Hematopoietic multipotent progenitor cell treated with erythropoietin and hydrocortisone succinate and interleukin-3 and kit ligand, for 6 days (in vitro differentiated cells): ENCODE measurements at regions not wholly inside any gene's neighbourhood (a gene's known extent, or its start where the extent isn't known, plus 50 kb on each side); places are given as distances from the start of the nearest gene placed in this dataset.

Experiments used
- DNase-seq: peaks from one replicate; pipeline ENCODE4 v3.0.0-alpha.2; 2015

DNA sequence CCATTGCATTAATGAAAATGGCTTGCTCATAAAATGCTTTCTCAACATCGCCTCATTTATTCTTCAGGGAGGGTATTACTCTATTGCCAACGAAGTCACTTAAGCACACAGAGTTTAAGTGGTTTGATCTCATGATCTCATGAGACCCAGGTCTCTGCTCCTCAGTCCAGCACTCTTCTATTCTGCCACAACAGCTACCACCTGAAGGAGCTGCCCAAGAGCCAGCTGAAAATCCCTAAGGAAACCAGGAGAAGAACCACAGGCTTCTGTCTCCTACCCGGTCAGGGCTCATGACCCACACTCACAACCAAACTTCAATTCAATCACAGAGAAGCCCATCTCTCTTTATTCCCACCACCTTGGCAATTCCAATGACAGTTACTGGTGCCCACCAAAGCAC lies 85.5 kb upstream of the GPM6B start:
- DNase-seq: no peak

- DNase-seq: no peak
Measured at GRCh38 chrX:13901354-13901753, 84.5 kb upstream of the GPM6B start.

GRCh38 chrX:13900351-13900750 lies 83.5 kb upstream of the GPM6B start:
- no peak for DNase-seq

DNA sequence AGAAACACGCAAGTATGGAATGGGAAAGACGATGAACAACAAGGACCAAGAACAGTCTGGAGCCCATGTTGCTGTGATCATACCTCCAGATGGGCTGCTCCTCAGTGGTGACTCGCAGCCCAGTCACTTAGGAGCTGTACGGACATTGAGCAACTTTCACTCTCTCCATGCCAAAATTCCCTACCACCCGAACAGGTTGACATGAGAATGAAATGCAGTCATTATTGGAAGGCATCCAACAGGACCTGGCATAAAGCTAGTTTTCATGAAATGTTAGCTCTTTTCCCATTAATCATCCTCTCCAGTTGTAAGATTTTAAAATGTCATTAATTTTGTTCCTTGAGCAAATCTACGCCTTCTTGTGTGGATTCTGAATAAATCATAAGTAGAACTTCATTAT lies 82.7 kb upstream of the GPM6B start:
- no peak for DNase-seq

DNA sequence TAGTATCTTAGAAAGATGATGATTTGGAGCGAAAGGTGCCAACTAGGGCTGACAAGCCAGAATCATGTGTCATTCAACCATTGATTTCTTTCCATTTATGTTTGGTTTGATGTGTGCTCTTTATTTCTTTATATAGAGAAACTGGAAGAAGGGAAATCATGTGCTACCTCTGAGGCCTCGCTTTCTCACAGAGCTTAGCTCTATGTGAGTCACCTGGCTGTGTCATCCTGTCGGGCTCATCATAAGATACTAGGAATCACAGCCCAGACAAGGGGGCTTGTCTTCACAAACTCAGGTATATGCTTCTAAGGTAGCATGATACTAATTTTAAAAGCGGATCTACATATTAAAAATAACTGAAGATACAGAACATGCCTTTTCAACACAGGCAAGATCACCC lies 81.7 kb upstream of the GPM6B start:
- DNase-seq: no peak

GRCh38 chrX:13898083-13898482 lies 81.2 kb upstream of the GPM6B start:
- peak; percentile 16 for DNase-seq

DNA sequence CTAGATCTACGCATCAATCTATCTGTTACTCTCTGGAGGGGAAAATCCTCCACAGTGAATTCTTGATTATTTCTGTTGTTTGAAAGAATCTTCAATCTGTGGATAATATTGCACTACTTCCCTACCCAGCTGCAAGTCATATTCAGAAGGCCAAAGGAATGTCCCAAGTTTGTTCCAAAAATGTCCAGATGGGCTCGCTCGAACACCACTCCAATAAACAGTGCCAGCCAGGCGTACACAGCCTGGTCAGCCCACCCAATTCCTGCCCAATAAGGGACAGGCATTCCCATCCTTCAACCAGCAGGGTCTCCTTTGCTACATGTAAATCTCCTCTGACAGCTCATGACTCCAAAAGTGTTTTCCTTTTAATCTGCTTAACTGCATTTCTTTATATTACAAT lies 80.7 kb upstream of the GPM6B start:
- no peak for DNase-seq

DNA sequence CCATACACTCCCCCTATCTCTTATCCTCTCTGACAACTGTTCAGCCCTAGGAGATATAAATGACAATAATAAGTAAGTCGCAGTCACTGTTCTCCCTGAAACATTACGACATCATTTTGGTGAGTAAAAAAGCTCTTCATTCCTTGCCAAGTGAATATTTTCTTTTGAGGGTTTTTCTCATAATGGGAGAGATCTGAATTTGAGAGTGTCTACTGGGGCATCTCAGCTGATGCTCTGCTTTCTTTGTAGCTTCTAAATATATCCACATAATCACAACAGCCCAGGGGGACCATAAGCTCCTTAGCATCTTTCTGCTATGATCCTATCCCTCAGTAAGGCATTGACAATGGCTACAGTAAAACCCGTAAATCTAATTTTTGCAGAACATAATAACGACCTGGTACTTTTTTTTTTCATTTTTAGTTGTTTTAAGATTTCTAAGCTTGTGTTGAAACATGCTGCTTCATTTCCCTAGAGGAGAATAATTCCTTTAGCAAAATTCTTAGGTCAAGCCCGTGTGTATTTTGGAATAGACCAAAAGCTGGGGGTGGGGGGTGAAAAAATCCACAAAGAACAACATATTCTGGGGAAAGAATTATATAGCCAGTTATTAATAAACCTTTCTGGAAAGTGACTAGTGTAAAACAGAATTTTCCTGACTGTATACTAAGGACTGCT lies 78.1 kb upstream of the GPM6B start:
- no peak for DNase-seq

DNA sequence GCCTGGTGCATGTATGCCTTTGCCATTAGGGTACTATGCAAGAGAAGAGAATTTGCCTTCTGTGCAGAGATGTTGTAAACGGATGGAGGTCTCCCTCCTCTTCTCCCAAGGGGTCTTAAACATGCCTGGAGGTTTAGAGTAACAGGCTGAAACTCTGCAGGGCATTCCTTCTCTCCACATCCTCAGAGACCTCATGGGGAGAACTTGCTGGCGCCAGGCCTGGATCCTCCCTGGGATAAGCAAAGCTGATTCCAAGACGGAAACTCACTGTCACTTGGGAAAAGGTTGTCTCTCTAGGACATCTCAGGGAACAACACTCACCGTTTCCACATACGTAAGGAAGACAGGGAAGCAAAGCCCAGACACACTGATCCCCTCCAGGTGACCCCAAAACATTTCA lies 76.9 kb upstream of the GPM6B start:
- DNase-seq: no peak

DNA sequence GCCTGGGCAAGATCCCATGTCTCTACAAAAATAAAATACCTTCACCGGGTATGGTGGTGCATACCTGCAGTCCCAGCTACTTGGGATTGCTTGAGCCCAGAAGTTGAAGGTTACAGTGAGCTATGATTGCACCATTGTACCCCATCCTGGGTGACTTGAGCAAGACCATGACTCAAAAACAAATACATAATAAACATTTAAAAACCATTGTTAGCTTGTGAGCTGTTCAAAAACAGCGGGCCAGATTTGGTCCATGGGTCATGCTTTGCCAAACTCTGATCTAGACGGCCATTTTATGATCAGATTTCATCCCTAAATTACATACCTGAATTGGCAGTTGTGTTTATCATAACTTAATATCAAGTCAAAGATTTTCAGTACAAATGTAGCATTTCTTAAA lies 76.0 kb upstream of the GPM6B start:
- no peak for DNase-seq

GRCh38 chrX:13891377-13892140 lies 74.7 kb upstream of the GPM6B start:
- DNase-seq: no peak

DNA sequence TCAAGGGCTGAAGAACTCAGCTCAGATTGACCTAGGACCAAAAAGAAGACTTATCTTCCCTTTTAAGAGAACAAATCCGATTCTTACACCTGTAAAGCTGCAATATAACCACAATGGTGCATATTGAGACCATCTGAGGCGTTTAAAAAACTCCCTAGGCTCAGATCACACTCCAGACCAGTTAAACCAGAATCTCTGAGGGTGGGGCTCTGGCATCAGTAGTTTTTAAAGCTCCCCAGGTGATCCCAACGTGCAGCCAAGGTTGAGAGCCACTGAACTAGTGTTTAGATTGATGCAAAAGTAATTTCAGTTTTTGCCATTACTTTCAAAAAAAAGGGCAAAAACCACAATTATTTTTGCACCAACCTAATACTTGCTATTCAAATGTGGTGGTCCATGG lies 73.9 kb upstream of the GPM6B start:
- DNase-seq: no peak

- no peak for DNase-seq
Measured at GRCh38 chrX:13888284-13888683, 71.4 kb upstream of the GPM6B start.

DNA sequence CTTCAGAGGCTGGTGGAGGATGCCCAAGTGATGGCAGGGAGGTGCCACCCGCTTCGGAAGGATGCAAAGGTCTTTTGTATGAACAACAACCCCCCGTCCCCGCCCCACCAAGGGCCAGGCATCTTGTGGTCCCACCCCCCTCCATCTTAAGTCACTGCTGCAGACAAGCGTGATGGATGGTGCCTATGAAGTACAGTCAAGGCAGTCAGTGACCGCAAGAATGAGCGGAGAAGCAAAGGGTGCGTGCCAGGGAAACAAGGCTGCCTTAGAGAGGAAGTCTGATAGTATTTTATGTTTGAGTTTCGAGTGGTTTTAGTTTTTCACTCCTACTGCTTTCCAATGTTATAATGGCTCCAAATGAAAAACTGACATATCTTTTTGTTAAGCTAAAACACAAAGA lies 68.7 kb upstream of the GPM6B start:
- DNase-seq: no peak

GRCh38 chrX:13876652-13877051 lies 59.8 kb upstream of the GPM6B start:
- no peak for DNase-seq

DNA sequence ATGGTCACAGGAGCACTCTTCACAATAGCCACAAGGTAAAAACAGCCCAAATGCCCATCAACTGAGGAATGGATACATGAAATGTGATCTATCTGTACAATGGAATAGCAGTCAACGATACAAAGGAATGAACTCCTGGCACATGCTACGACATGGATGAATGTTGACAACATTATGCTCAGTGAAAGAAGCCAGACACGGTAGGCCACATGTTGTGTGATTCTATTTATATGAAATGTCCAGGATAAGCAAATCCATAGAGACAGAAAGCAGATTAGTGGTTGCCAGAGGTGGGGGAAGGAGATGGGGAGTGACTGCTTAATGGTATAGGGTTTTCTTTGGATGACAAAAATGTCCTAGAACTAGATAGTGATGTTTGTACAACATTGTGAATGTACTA lies 58.7 kb upstream of the GPM6B start:
- no peak for DNase-seq

DNA sequence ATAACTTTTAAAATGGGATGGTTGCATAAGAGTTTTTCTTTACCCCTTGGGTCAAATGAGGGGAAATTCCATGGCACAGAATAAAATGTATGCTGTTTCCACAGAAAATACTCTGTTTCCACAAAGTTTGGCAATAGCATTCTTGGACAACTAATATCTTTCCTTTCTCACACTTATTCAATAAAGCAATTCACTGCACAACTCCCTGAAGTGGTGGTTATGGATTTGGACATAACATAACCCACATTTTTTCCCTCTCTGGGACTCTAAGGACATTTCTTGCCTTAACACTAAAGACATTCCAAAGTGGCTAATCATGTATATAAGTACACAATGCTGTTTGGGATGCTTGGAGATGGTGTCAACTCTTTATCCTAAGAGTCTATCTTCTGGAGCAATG lies 51.7 kb upstream of the GPM6B start:
- DNase-seq: no peak
